Activated CD4-positive, alpha-beta T cell treated with anti-CD3 and anti-CD28 coated beads, Interleukin-2, amount 50 U/mL, for 24 hours (primary cell): ENCODE measurements at regions not wholly inside any gene's neighbourhood (a gene's known extent, or its start where the extent isn't known, plus 50 kb on each side); places are given as distances from the start of the nearest gene placed in this dataset.
A peak's percentile ranks its signal among the peaks of the same experiment; 100 is the strongest.

ENCODE experiments used
- DNase-seq, 2 donors: peaks; one replicate each; pipeline ENCODE4 v3.0.0-alpha.2; 2020; ENCODE audit warnings: low read depth in 1 of 2, low spot score in 1 of 2

- DNase-seq, result no peak
Measured at GRCh38 chr3:189042832-189043231, 128.9 kb upstream of the TPRG1 start.

DNA sequence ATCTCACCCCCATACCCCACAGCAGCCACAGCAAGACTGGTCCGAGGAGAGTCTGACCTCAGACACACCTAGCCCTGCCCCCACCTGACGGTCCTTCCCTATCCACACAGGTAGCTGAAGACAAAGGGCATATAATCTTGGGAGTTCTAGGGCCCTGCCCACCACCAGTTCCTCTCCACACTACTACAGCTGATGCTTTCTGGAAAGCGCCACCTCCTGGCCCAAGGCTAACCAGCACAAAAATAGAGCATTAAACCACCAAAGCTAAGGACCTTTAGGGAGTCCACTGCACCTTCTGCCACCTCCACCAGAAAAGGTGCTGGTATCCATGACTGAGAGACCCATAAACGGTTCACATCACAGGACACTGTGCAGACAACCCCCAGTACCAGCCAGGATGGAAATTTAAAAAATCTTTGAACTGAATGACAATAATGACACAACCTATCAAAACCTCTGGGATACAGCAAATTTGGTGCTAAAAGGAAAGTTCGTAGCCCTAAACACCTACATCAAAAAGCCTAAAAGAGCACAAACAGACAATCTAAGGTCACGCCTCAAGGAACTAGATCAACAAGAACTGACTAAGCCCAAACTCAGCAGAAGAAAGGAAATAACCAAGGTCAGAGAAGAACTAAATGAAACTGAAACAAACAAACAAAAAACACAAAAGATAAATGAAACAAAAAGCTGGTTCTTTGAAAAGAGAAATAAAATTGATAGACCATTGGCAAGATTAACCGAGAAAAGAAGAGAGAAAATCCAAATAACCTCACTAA lies 122.1 kb upstream of the TPRG1 start:
- no peak for DNase-seq

- DNase-seq, result no peak
Measured at GRCh38 chr3:189053322-189053721, 118.4 kb upstream of the TPRG1 start.

DNA sequence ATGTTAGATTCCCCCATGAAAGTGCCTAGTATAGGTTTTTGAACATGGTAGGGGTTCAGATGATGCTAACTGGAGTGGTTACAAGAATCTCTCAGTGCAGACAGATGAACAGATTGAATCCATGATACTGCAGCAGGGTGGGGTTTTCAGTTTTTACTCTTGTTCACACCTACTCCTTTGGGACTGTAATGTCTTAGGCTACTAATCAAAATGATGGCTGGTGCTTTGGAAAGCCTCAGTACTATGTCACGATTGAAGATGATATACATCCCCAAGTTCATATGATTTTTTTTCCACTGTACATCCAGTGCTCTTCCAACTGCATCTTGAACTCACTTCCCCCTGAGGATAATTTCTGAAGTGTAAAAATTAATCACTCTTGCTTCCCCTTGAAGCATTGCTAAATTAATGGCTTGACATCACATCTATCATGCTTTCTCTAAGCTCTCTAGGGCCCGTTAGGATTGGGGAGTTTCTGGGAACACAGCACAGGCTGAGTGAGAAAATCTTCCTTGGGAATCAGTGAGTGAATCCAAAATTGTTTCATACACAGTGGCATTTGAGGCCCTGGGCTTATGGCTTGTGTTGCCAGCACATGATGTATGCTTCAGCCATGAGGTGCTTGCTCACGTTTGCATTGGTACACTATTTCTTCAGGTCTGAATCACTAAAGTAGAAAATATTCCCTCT lies 115.0 kb upstream of the TPRG1 start:
- DNase-seq, result no peak

- no peak for DNase-seq
Measured at GRCh38 chr3:189057369-189057768, 114.4 kb upstream of the TPRG1 start.

- DNase-seq, result no peak
Measured at GRCh38 chr3:189058071-189058470, 113.7 kb upstream of the TPRG1 start.

DNA sequence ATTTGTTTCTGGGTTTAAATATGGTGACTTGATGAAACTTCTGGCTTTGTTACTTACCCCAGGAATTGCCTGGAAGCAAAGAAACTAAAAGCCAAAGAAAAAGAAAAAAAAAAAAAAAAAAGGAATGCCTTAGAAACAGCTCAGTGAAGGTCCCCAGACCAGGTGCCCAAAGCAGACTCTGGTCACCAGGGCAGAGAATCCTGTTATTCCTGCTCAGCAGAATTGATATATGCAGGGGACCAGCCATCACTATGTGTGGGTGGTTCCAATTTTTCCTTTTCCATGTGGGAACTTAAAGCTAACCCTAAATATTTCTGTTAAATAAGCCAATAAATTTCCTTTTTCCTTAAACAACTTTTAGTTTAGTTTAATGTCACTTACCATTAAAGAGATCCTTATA lies 100.8 kb upstream of the TPRG1 start:
- no peak for DNase-seq

GRCh38 chr3:189071446-189071845 lies 100.3 kb upstream of the TPRG1 start:
- DNase-seq, result peak in 1 of 2 donors; percentile 16

GRCh38 chr3:189076449-189076848 lies 95.3 kb upstream of the TPRG1 start:
- DNase-seq, result no peak

GRCh38 chr3:189080745-189081144 lies 91.0 kb upstream of the TPRG1 start:
- DNase-seq, result no peak

- DNase-seq, result no peak
Measured at GRCh38 chr3:189082666-189083427, 88.9 kb upstream of the TPRG1 start.

- DNase-seq, result no peak
Measured at GRCh38 chr3:189084620-189085019, 87.2 kb upstream of the TPRG1 start.

DNA sequence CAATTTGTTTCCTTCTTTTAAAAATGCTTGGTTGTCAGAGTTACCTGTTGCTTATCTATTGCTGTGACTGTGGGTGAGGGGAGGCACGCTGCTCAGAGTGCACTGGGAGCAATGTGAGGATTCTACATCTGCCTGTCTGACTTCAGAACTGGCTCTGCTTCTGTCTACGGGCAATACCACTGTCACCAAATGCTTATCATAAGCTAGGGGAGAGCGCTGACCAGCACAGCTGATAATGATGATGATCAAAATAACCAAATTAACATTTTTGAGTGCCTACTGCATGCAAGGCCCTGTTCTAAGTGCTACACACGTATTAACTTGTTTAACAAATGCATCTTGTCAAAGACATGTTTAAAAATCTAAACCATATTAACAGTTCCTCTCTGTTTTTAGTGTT lies 79.2 kb upstream of the TPRG1 start:
- DNase-seq, result no peak

DNA sequence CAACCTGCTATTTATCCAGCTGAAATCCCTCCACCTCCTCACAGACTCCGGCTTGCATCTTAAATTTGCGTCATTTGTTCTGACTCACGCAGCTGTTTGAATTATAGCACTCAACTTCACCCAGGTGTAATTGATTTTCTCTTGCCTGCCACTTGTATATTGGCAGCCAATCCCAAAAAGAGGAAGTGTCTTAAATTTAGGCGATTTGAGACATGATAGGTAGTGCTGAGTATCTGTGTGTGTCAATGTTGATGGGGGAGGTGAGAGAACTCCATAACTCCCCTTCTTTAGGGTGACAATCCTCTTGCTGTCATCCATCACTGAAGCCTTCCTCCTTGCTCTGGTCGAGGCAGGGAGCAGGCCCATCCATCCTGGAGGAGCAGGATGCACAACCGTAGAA lies 77.2 kb upstream of the TPRG1 start:
- no peak for DNase-seq

DNA sequence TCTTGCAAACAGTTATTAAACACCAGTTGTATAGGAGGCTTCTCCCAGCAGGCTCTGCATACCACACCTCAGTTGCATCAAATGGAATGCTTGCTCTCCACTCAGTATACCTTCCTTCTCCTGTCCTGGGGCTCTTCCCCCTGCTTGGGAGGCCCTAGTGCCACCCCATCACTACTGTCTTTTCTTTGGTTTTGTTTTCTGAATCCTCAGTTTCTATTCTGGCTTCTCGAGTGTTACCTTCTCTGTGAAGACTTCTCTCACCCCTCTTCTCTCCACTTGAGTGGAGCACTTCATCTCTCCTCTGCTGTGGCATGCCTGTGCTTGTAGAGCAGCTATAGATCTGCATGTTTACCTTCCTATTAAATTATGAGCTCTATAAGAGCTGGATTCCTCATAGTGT lies 75.7 kb upstream of the TPRG1 start:
- DNase-seq, result no peak

DNA sequence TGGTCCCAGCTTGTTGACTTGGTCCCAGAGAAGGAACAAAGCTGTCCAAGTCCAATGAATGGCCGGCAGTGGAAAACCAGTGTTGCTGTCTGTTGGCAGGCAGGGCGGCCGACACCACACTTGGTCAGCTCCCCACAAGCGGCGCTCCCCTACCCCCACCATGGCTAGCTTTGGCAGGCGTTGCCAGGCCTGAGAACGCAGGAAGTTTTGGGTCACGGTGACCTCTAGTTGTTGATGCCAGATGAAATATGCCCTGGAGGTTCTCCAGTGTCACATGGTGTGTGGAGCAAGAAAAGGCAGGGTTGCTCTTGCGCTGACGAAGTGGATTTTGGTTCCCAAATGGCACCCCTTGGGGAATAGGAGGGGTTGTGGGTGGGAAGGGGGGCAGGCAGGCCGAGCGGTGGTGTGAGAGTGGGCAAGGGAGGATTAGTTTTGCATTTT lies 72.7 kb upstream of the TPRG1 start:
- DNase-seq, result no peak

DNA sequence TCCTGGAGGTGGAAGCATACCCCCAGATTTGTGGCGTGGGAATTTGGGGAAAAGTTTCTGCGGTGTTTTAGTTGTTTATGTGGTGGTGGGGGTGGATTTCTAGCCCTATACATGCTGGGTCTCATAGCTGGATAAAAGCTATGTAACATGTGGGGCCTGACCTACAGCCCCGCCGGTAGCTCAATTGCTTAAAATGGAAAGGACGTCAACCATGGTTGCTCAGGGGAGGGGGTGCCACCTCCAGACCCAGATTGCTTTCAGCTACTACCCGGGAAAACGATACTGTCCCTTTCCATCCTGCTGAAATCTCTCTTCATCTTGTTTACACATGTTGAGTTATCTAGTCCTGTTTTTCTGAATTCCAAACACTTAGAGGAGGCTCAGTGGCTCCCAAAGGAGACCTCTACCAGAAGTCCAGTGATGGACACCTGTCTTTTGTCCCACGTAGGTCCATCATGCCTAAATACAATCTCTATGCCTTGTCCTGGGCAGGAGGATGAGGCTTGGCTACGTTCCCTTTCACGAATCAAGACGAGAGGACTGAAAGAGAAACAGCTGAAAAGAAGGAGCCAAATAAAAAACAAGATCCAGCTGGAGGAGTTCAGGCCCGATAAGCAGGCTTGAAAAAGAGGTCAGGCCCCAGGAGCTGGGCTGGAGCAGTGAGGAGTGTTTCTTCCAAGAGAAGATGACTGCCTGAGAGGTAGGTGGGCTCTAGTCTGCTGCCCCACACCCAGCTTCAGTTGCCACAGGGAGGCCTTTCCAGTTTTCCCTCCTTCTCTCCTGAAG lies 72.1 kb upstream of the TPRG1 start:
- no peak for DNase-seq

DNA sequence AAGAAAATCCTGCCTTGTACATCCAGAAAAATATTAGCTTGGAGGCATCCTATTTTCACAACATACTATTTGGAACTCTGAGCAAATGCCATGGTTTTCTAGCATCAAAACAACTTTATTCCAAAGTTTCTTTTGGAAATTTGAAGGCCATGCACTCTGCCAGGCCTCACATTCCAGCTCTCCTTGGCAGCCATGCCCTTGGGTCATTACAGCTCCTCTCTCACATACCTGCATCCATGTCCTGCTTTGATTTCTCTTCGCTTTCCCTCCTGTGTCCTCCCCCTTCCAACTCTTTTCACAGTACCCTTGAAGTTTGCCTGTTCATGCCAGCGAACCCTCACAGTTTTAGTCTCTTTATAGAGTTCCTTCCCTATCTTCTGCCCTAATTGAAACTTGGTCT lies 70.9 kb upstream of the TPRG1 start:
- DNase-seq, result no peak

- DNase-seq, result no peak
Measured at GRCh38 chr3:189101594-189101993, 70.2 kb upstream of the TPRG1 start.

- no peak for DNase-seq
Measured at GRCh38 chr3:189103208-189103607, 68.6 kb upstream of the TPRG1 start.

- DNase-seq, result no peak
Measured at GRCh38 chr3:189108067-189108466, 63.7 kb upstream of the TPRG1 start.
